Tibial artery (tissue), 4 donors: ENCODE measurements at regions not wholly inside any gene's neighbourhood (a gene's known extent, or its start where the extent isn't known, plus 50 kb on each side); places are given as distances from the start of the nearest gene placed in this dataset.

Experiments
- DNase-seq, 2 donors: peaks; one replicate each; pipeline ENCODE4 v3.0.0-alpha.2; 2019
- H3K27ac ChIP-seq, 2 donors: fragments of 200-600 bp; sonication (generic) in 1 of 2; 1 replicate in 1 of 2; 2 replicates in 1 of 2; pipeline ENCODE4 v1.5.1; 2018 to 2019; ENCODE audit warnings: mild to moderate bottlenecking in 1 of 2
- H3K27me3 ChIP-seq, 2 donors: fragments of 200-600 bp; sonication (generic) in 1 of 2; one replicate each; pipeline versions ENCODE4 v1.5.1 to v1.6.0; 2016 to 2019
- H3K36me3 ChIP-seq, 3 donors: fragments of 200-600 bp; sonication (generic) in 2 of 3; one replicate each; pipeline ENCODE4 v1.5.1; 2016 to 2019; ENCODE audit warnings: mild to moderate bottlenecking in 2 of 3
- H3K4me1 ChIP-seq, 4 donors: fragments of 200-600 bp; sonication (generic) in 2 of 4; 1 replicate in 3 of 4; 2 replicates in 1 of 4; pipeline ENCODE4 v1.5.1; 2016 to 2019
- H3K4me3 ChIP-seq, 2 donors: fragments of 200-600 bp; sonication (generic) in 1 of 2; 1 replicate in 1 of 2; 2 replicates in 1 of 2; pipeline ENCODE4 v1.5.1; 2018 to 2019; ENCODE audit warnings: mild to moderate bottlenecking in 2 of 2
- H3K9me3 ChIP-seq, 3 donors: fragments of 200-600 bp; sonication (generic) in 1 of 3; one replicate each; pipeline ENCODE4 v1.5.1; 2016 to 2019
- intact Hi-C: fragments of 100-400 bp; cut with DNase I; formaldehyde crosslinking; loops from one replicate; pipeline ENCODE4 v1.15.0; 2023; ENCODE audit warnings: low total_unique reads
- TF ChIP-seq, protein P1 (sequence below), 2 experiments: fragments of 200-600 bp in 1 of 2; fragments of 450-650 bp in 1 of 2; IDR thresholded peaks; one replicate each; pipeline ENCODE4 v1.5.1; 2017 to 2019; ENCODE audit warnings: antibody characterized with exemption in 2 of 2, mild to moderate bottlenecking in 1 of 2, moderate library complexity in 1 of 2

DNA sequence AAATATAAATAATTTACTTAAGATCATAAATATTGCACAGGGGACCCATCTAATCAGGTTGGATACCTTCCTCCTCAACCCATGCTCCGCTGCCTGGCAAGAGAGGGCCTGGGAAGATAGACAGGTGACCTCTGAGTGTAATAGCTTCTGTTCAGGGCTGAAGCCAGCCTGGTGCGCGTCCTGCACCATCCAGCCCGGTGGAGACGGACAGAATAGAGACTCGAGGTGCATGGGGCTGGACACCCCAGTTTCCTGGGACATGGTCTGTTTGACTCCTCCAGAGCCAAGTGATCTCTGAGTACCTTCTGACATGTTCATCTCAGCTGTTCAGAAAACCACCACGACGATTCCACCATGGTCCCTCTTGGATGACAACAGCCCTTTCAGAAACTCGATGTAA, 209.3 kb upstream of the MYT1L start:
- Histone ChIP-seq H3K27me3 (peaks cover 0 to 3% of the 10 kb centered on the region in 2 donors), H3K4me3 (no peak overlapping the region), H3K36me3 (no peaks in the 10 kb centered on the region), H3K27ac (no peak overlapping the region), H3K9me3 (no peaks in the 10 kb centered on the region), H3K4me1 (no peaks in the 10 kb centered on the region)
- DNase-seq: peak in 1 of 2 donors; percentile 53
- TF ChIP-seq, protein P1, sequence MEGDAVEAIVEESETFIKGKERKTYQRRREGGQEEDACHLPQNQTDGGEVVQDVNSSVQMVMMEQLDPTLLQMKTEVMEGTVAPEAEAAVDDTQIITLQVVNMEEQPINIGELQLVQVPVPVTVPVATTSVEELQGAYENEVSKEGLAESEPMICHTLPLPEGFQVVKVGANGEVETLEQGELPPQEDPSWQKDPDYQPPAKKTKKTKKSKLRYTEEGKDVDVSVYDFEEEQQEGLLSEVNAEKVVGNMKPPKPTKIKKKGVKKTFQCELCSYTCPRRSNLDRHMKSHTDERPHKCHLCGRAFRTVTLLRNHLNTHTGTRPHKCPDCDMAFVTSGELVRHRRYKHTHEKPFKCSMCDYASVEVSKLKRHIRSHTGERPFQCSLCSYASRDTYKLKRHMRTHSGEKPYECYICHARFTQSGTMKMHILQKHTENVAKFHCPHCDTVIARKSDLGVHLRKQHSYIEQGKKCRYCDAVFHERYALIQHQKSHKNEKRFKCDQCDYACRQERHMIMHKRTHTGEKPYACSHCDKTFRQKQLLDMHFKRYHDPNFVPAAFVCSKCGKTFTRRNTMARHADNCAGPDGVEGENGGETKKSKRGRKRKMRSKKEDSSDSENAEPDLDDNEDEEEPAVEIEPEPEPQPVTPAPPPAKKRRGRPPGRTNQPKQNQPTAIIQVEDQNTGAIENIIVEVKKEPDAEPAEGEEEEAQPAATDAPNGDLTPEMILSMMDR (IDR thresholded peaks at IDR 0.05): no peak
- intact Hi-C loops: no loop called here

DNA sequence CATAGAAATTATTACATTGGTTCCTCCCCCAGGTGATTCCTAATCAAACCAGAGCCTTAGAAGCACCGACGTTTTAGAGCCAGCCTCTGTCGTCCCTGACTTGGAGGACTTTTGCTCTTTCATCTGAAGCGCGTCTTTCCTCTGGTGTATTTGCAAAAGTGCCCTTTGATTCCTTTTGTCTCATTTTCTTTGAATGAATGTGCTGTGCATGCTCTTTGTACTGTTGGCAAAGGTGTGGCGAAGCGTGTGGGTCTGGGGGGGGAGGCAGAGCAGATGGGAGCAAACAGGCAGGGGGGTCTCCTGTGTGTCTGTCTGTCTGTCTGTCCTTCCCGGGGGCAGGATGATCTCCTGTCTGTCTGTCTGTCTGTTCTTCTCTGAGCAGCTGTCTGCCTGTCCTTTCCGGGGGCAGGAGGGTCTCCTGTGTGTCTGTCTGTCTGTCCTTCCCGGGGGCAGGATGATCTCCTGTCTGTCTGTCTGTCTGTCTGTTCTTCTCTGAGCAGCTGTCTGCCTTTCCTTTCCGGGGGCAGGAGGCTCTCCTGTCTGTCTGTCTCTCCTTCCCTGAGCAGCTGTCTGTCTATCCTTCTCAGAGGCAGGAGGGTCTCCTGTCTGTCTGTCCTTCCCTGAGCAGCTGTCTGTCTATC, 205.5 kb upstream of the MYT1L start:
- no peak overlapping the region for H3K4me3 ChIP-seq
- H3K9me3 ChIP-seq: no peaks in the 10 kb centered on the region
- DNase-seq: no peak
- H3K4me1 ChIP-seq: no peaks in the 10 kb centered on the region
- TF ChIP-seq, protein P1 (IDR thresholded peaks at IDR 0.05): no peak
- H3K36me3 ChIP-seq: no peaks in the 10 kb centered on the region
- intact Hi-C loops: no loop called here
- no peaks in the 10 kb centered on the region for H3K27me3 ChIP-seq
- H3K27ac ChIP-seq: no peak overlapping the region

DNA sequence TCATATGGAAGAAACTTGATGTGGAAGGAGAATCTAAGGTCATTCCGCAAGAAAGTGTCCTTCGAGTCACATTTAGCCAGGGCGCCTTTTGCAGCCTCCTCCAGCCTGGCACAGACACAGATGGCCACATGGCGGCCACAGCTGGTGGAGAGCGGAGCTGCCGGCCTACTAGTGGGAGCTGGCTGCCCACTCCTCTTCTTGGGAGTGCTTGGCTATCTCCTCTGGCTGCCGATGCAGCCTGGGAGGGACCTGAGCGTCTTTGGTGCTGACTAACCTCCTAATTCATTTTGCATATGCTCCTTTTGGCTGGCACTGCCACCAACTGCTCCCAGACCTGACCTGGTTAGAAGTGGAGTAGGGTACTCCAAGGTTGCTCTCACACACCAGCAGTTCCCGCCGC, 199.3 kb upstream of the MYT1L start:
- TF ChIP-seq, protein P1 (IDR thresholded peaks at IDR 0.05): no peak
- intact Hi-C loops: no loop called here

DNA sequence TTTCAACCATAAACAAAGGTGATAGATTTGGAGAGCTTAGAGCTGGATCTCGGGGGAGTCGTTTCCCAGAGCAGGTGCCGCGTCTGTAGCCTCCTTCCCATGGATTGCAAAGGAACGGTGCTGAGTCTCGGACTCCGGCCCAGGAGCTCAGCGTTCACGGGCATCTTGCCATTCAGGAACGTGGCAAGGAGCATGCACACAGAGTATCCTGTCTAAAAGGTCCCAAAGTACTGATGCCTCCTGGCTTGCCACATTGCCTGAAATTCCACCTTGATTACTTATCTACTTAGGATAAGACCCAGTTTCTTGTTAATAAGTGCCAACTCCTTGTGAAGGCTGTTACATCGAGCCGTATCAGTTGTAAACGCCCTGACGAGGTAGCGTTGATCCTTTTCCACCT, 197.8 kb upstream of the MYT1L start:
- no peak overlapping the region for H3K27ac ChIP-seq
- no peaks in the 10 kb centered on the region for H3K9me3 ChIP-seq
- intact Hi-C loops: no loop called here
- no peak overlapping the region for H3K4me3 ChIP-seq
- H3K27me3 ChIP-seq: no peaks in the 10 kb centered on the region
- H3K36me3 ChIP-seq: no peaks in the 10 kb centered on the region
- TF ChIP-seq, protein P1 (IDR thresholded peaks at IDR 0.05): no peak
- DNase-seq: no peak
- no peaks in the 10 kb centered on the region for H3K4me1 ChIP-seq

More for the DNA sequence above, 199.3 kb upstream of the MYT1L start:
- H3K4me3 ChIP-seq: no peak overlapping the region
- H3K36me3 ChIP-seq: no peaks in the 10 kb centered on the region
- DNase-seq: no peak
- no peak overlapping the region for H3K27ac ChIP-seq
- no peaks in the 10 kb centered on the region for H3K4me1 ChIP-seq
- no peaks in the 10 kb centered on the region for H3K27me3 ChIP-seq
- H3K9me3 ChIP-seq: no peaks in the 10 kb centered on the region

DNA sequence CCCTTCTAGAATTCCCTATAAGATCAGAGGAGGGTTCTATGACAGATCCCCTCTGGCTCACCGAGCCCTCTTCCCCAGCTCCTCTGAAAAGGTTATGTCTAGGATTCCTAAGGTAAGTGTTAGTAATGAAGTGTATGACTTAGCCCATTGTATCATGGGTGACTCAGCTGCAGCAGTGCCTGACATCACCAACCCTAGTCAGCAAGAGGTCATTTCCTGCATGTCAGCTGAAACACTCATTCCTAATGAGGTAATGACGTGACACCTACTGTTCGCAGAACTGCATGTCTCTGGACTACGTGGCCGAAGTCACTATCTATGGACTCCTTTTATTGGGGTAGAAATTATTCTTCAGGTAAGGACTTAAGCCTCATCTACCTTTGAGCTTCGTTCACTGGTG, 196.1 kb upstream of the MYT1L start:
- peak in 1 of 2 donors; percentile 3 for DNase-seq
- intact Hi-C loops: no loop called here
- H3K27ac ChIP-seq: no peak overlapping the region
- no peaks in the 10 kb centered on the region for H3K36me3 ChIP-seq
- H3K4me3 ChIP-seq: no peak overlapping the region
- no peaks in the 10 kb centered on the region for H3K9me3 ChIP-seq
- peaks cover 0 to 3% of the 10 kb centered on the region in 2 donors for H3K27me3 ChIP-seq
- TF ChIP-seq, protein P1 (IDR thresholded peaks at IDR 0.05): no peak
- no peaks in the 10 kb centered on the region for H3K4me1 ChIP-seq
